ENCODE measurements at regions not wholly inside any gene's neighbourhood (a gene's known extent, or its start where the extent isn't known, plus 50 kb on each side); places are given as distances from the start of the nearest gene placed in this dataset.

DNA sequence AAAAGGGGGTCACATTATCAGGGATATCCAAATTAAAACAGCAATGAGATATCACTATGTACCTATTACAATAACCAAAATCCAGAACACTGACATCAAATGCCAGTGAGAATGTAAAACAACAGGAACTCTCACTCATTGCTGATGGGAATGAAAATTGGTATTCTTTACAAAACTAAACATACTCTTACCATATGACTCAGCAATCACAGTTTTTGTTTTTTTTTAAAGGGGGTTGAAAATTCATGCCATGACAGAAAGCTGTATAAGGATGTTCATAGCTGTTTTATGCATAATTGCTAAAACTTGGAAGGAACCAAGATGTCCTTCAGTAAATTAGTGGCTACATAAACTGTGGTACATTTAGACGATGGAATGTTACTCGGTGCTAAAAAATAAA is 71.6 kb upstream of the SLITRK1 start:
- TF ChIP-seq, protein P1, sequence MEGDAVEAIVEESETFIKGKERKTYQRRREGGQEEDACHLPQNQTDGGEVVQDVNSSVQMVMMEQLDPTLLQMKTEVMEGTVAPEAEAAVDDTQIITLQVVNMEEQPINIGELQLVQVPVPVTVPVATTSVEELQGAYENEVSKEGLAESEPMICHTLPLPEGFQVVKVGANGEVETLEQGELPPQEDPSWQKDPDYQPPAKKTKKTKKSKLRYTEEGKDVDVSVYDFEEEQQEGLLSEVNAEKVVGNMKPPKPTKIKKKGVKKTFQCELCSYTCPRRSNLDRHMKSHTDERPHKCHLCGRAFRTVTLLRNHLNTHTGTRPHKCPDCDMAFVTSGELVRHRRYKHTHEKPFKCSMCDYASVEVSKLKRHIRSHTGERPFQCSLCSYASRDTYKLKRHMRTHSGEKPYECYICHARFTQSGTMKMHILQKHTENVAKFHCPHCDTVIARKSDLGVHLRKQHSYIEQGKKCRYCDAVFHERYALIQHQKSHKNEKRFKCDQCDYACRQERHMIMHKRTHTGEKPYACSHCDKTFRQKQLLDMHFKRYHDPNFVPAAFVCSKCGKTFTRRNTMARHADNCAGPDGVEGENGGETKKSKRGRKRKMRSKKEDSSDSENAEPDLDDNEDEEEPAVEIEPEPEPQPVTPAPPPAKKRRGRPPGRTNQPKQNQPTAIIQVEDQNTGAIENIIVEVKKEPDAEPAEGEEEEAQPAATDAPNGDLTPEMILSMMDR (IDR thresholded peaks at IDR 0.05), result no peak
- no peak for TF ChIP-seq POLR2A (IDR thresholded peaks at IDR 0.05)

Data from adrenal gland (tissue), 5 donors.